ENCODE measurements at regions not wholly inside any gene's neighbourhood (a gene's known extent, or its start where the extent isn't known, plus 50 kb on each side); places are given as distances from the start of the nearest gene placed in this dataset.

DNA sequence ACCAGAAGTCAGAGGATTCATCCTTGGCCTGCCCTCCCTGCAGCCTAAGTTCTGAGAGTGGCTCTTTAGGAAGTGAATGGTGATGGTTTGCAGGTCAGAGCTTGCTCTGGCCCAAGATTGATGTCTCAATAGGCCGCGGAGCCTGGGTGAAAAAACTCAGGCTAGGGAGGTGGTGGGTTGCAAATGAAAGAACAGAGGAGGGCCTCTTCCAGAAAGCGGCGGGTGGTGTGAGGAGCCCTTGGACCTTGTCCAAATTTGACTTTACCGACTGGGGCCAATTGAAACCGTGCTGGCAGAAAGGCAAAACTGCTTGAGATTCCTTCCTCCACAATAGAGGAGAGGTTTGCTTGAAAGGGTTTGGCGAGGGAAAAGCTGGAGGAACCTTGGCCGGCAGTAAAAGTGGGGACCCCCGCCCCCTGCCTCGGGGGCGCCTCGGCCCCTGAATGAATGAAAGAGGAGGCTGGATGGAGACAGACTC, 331.3 kb downstream of the SEC14L1 start:
- no peak for DNase-seq
- Mint-ChIP-seq H3K27me3 (no peaks in the 10 kb centered on the region), H3K27ac (peak overlapping the region; percentile 91 to 96), H3K4me1 (peaks cover 95 to 98% (median 97%) of the 10 kb centered on the region in 3 donors), H3K9me3 (no peaks in the 10 kb centered on the region), H3K36me3 (peaks cover 51% of the 10 kb centered on the region), H3K4me3 (peak overlapping the region; percentile 37 to 79 (median 45))
- Histone ChIP-seq H3K4me1 (ENCODE audit: control insufficient read depth in 1 of 2, extremely low read depth in 1 of 2, insufficient read depth in 2 of 2, low read length in 2 of 2) (peaks cover 85 to 100% of the 10 kb centered on the region in 2 experiments), H3K4me3 (ENCODE audit: control insufficient read depth in 1 of 2, extremely low read depth in 1 of 2, low read length in 1 of 2) (peak overlapping the region in 1 of 2 donors; percentile 41), H3K27ac (ENCODE audit: low read length) (peak overlapping the region; percentile 65), H3K9me3 (no peaks in the 10 kb centered on the region), H3K36me3 (ENCODE audit: control insufficient read depth in 2 of 2, extremely low read depth in 1 of 2, insufficient read depth in 1 of 2, low read length in 1 of 2) (peaks cover 6 to 72% of the 10 kb centered on the region in 2 donors), H3K27me3 (replicated peaks in 1 of 2; ENCODE audit: control insufficient read depth in 2 of 2, extremely low read depth in 1 of 2, insufficient read depth in 2 of 2, low read length in 1 of 2) (no peaks in the 10 kb centered on the region)
- CTCF ChIA-PET = interaction anchor here (1.2 to 1.7 kb wide), 3 partner anchors 42 to 71 kb away, joined by 3 to 9 read pairs (median 4); no protein-coding TSS in a partner anchor
- no peak for ATAC-seq (replicated peaks in 1 of 4)
- POLR2A ChIA-PET = interaction anchor here in 1 of 2 donors (0.5 to 1.0 kb wide), 3 partner anchors 27 to 130 kb away, joined by 3 to 4 read pairs (median 3); no protein-coding TSS in a partner anchor
- 0% methylated on average over 2 of the region's 12 CpGs for WGBS (ENCODE audit: insufficient coverage)

DNA sequence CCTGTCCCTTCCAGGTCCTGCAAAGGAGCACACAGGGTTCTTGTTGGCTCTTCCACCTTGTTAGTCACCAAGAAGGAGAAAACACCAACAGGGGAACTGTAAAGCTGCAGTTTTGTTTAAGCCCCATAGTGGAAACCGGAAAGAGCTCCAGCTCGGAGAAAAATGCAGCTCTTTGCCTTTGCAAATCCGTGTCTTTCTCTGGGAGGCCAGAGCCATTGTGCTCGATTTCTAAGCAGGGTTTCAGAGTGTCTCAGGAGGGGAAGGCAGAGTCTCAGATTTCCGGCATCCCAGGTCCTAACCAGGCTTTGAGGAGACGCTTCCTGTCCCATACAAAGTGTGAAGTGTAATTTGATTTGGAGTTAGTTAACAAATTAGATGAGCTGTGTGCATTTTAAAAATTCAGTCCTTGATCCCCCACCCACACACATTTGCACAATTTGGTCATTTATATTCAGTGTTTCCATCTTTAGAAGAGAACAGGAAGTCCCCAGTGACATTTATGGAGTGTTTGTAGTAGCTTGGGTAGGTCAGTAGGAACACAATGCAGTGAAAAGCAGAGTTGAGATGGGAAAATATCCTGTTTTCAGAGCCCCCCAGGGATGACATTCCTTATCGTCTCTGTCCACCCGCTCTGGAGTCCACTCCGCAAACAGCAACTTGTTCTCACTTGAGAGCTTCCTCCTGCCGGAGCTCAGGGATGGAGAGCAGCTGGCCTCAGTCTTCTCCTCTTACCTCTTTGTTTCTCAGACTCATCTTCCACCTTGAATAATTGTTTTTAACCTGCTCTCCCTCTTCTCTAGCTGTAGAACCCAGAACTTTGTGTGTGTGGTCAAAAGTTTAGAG, 331.9 kb downstream of the SEC14L1 start:
- no peaks in the 10 kb centered on the region for H3K9me3 Mint-ChIP-seq
- Histone ChIP-seq H3K27me3 (replicated peaks in 1 of 2; ENCODE audit: control insufficient read depth in 2 of 2, extremely low read depth in 1 of 2, insufficient read depth in 2 of 2, low read length in 1 of 2) (no peaks in the 10 kb centered on the region), H3K27ac (ENCODE audit: low read length) (peak overlapping the region; percentile 65), H3K4me3 (ENCODE audit: control insufficient read depth in 1 of 2, extremely low read depth in 1 of 2, low read length in 1 of 2) (peak overlapping the region in 1 of 2 donors; percentile 41), H3K9me3 (no peaks in the 10 kb centered on the region), H3K36me3 (ENCODE audit: control insufficient read depth in 2 of 2, extremely low read depth in 1 of 2, insufficient read depth in 1 of 2, low read length in 1 of 2) (peaks cover 6 to 67% of the 10 kb centered on the region in 2 donors), H3K4me1 (ENCODE audit: control insufficient read depth in 1 of 2, extremely low read depth in 1 of 2, insufficient read depth in 2 of 2, low read length in 2 of 2) (peaks cover 79 to 100% of the 10 kb centered on the region in 2 experiments)
- H3K4me1 Mint-ChIP-seq = peaks cover 99 to 100% (median 99%) of the 10 kb centered on the region in 3 donors
- no peaks in the 10 kb centered on the region for H3K27me3 Mint-ChIP-seq
- peak overlapping the region; percentile 37 to 79 (median 45) for H3K4me3 Mint-ChIP-seq
- CTCF ChIA-PET = interaction anchor here in 1 of 2 donors (0.9 to 1.7 kb wide), 3 partner anchors 32 to 72 kb away, joined by 4 to 9 read pairs (median 4); no protein-coding TSS in a partner anchor
- 39% methylated on average over 9 of the region's 10 CpGs for WGBS (ENCODE audit: insufficient coverage)
- ATAC-seq (replicated peaks in 1 of 4) (peak; percentile 32 to 42 (median 37)), DNase-seq (peak in 2 of 35 experiments; percentile 25 to 50)
- POLR2A ChIA-PET = interaction anchor here in 1 of 2 donors (0.5 to 1.0 kb wide), 4 partner anchors 19 to 131 kb away, joined by 3 to 4 read pairs (median 4); no protein-coding TSS in a partner anchor
- H3K36me3 Mint-ChIP-seq = peaks cover 57% of the 10 kb centered on the region
- H3K27ac Mint-ChIP-seq = peak overlapping the region; percentile 91 to 96

GRCh38 chr17:77473615-77474226, 333.0 kb downstream of the SEC14L1 start:
- Histone ChIP-seq H3K27me3 (replicated peaks in 1 of 2; ENCODE audit: control insufficient read depth in 2 of 2, extremely low read depth in 1 of 2, insufficient read depth in 2 of 2, low read length in 1 of 2) (no peaks in the 10 kb centered on the region), H3K4me1 (ENCODE audit: control insufficient read depth in 1 of 2, extremely low read depth in 1 of 2, insufficient read depth in 2 of 2, low read length in 2 of 2) (peaks cover 73 to 100% of the 10 kb centered on the region in 2 experiments), H3K9me3 (no peaks in the 10 kb centered on the region), H3K27ac (ENCODE audit: low read length) (peak overlapping the region; percentile 65), H3K36me3 (ENCODE audit: control insufficient read depth in 2 of 2, extremely low read depth in 1 of 2, insufficient read depth in 1 of 2, low read length in 1 of 2) (peaks cover 6 to 59% of the 10 kb centered on the region in 2 donors), H3K4me3 (ENCODE audit: control insufficient read depth in 1 of 2, extremely low read depth in 1 of 2, low read length in 1 of 2) (no peak overlapping the region)
- ATAC-seq (replicated peaks in 1 of 4) = no peak
- Mint-ChIP-seq H3K9me3 (no peaks in the 10 kb centered on the region), H3K4me3 (peak overlapping the region; percentile 45 to 79 (median 60)), H3K27ac (peak overlapping the region; percentile 91 to 96), H3K4me1 (peaks cover 94 to 100% (median 99%) of the 10 kb centered on the region in 3 donors), H3K36me3 (peaks cover 51% of the 10 kb centered on the region), H3K27me3 (no peaks in the 10 kb centered on the region)
- 20% methylated on average over 3 of the region's 6 CpGs for WGBS (ENCODE audit: insufficient coverage)
- CTCF ChIA-PET = interaction anchor here in 1 of 2 donors (1.7 to 1.8 kb wide), 2 partner anchors 44 kb away, joined by 7 to 9 read pairs; no protein-coding TSS in a partner anchor
- DNase-seq = no peak
- POLR2A ChIA-PET = interaction anchor here in 1 of 2 donors (0.8 kb wide), 1 partner anchor 44 kb away, joined by 3 read pairs; no protein-coding TSS in a partner anchor

GRCh38 chr17:77474292-77474988, 333.7 kb downstream of the SEC14L1 start:
- no peaks in the 10 kb centered on the region for H3K9me3 Mint-ChIP-seq
- H3K4me3 ChIP-seq (ENCODE audit: control insufficient read depth in 1 of 2, extremely low read depth in 1 of 2, low read length in 1 of 2) = no peak overlapping the region
- H3K27ac ChIP-seq (ENCODE audit: low read length) = peak overlapping the region; percentile 65
- H3K36me3 Mint-ChIP-seq = peaks cover 47% of the 10 kb centered on the region
- H3K4me3 Mint-ChIP-seq = peak overlapping the region; percentile 51 to 79 (median 62)
- H3K4me1 Mint-ChIP-seq = peaks cover 94 to 100% (median 99%) of the 10 kb centered on the region in 3 donors
- H3K27me3 Mint-ChIP-seq = no peaks in the 10 kb centered on the region
- ATAC-seq (replicated peaks in 1 of 4) (no peak), DNase-seq (no peak)
- no peaks in the 10 kb centered on the region for H3K9me3 ChIP-seq
- ChIA-PET POLR2A (interaction anchor here in 1 of 2 donors (0.8 kb wide), 1 partner anchor 45 kb away, joined by 3 read pairs; no protein-coding TSS in a partner anchor), CTCF (interaction anchor here (0.9 to 1.8 kb wide), 4 partner anchors 14 to 45 kb away, joined by 3 to 7 read pairs (median 4); no protein-coding TSS in a partner anchor)
- WGBS (ENCODE audit: insufficient coverage) = 41% methylated on average over 5 of the region's 12 CpGs
- H3K27ac Mint-ChIP-seq = peak overlapping the region; percentile 91 to 96
- no peaks in the 10 kb centered on the region for H3K27me3 ChIP-seq (replicated peaks in 1 of 2; ENCODE audit: control insufficient read depth in 2 of 2, extremely low read depth in 1 of 2, insufficient read depth in 2 of 2, low read length in 1 of 2)
- H3K36me3 ChIP-seq (ENCODE audit: control insufficient read depth in 2 of 2, extremely low read depth in 1 of 2, insufficient read depth in 1 of 2, low read length in 1 of 2) = peaks cover 4 to 55% of the 10 kb centered on the region in 2 donors
- H3K4me1 ChIP-seq (ENCODE audit: control insufficient read depth in 1 of 2, extremely low read depth in 1 of 2, insufficient read depth in 2 of 2, low read length in 2 of 2) = peaks cover 74 to 100% of the 10 kb centered on the region in 2 experiments

GRCh38 chr17:77475016-77475976, 334.5 kb downstream of the SEC14L1 start:
- peak overlapping the region; percentile 65 for H3K27ac ChIP-seq (ENCODE audit: low read length)
- Mint-ChIP-seq H3K27ac (peak overlapping the region; percentile 91 to 96), H3K4me1 (peaks cover 87 to 95% (median 95%) of the 10 kb centered on the region in 3 donors), H3K4me3 (peak overlapping the region; percentile 51 to 79 (median 62)), H3K9me3 (no peaks in the 10 kb centered on the region), H3K27me3 (no peaks in the 10 kb centered on the region), H3K36me3 (peaks cover 39% of the 10 kb centered on the region)
- WGBS (ENCODE audit: insufficient coverage) = 69% methylated on average over 20 of the region's 27 CpGs
- DNase-seq (peak in 26 of 35 experiments; percentile 19 to 83 (median 50)), ATAC-seq (replicated peaks in 1 of 4) (peak; percentile 49 to 79 (median 66))
- H3K27me3 ChIP-seq (replicated peaks in 1 of 2; ENCODE audit: control insufficient read depth in 2 of 2, extremely low read depth in 1 of 2, insufficient read depth in 2 of 2, low read length in 1 of 2) = no peaks in the 10 kb centered on the region
- CTCF ChIA-PET = interaction anchor here (0.5 to 1.8 kb wide), 5 partner anchors 15 to 46 kb away, joined by 3 to 7 read pairs (median 4); no protein-coding TSS in a partner anchor
- H3K36me3 ChIP-seq (ENCODE audit: control insufficient read depth in 2 of 2, extremely low read depth in 1 of 2, insufficient read depth in 1 of 2, low read length in 1 of 2) = peaks cover 3 to 52% of the 10 kb centered on the region in 2 donors
- POLR2A ChIA-PET = no interaction called here
- peaks cover 66 to 100% of the 10 kb centered on the region in 2 experiments for H3K4me1 ChIP-seq (ENCODE audit: control insufficient read depth in 1 of 2, extremely low read depth in 1 of 2, insufficient read depth in 2 of 2, low read length in 2 of 2)
- H3K4me3 ChIP-seq (ENCODE audit: control insufficient read depth in 1 of 2, extremely low read depth in 1 of 2, low read length in 1 of 2) = peak overlapping the region in 1 of 2 donors; percentile 0
- no peaks in the 10 kb centered on the region for H3K9me3 ChIP-seq
